Stimulated activated CD4-positive, alpha-beta T cell treated with anti-CD3 and anti-CD28 coated beads, Interleukin-4, amount 100 ng/mL, for 48 hours (primary cell): ENCODE measurements at regions not wholly inside any gene's neighbourhood (a gene's known extent, or its start where the extent isn't known, plus 50 kb on each side); places are given as distances from the start of the nearest gene placed in this dataset.

Source experiments
- DNase-seq, 2 donors: peaks; one replicate each; pipeline ENCODE4 v3.0.0-alpha.2; 2020; ENCODE audit warnings: low read depth in 2 of 2

DNA sequence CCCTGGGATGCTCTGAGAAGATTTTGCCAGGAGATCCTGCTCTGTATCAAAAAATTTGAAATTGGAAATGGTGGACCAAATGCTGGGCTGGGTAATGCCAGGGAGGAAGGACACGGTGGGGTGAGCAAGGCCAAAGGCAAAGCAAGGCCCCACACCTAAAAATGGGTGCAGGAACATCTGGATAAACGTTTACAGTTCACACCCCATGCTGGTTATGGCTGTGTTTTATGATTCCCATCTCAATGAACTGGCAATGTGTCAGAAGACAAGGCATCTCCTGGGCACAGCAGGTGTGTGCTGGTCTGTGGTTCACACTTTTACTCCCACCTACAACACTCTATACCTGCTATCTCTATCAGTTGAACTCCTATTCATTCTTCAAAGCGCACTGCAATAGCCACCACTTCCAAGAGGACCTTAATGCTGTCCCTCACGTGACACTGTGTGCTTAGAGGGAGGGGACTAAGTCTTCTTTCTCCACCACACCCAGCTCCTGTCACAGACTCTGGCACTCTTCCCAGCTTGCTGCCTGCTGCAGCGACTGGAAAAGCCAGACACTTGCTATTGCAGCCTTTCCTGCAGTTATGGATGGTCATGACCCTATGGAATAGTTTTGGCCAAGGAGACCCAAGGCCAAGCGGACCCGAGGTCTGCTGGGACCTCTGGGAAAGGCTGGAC is 277.5 kb downstream of the CTTN start:
- DNase-seq: no peak

DNA sequence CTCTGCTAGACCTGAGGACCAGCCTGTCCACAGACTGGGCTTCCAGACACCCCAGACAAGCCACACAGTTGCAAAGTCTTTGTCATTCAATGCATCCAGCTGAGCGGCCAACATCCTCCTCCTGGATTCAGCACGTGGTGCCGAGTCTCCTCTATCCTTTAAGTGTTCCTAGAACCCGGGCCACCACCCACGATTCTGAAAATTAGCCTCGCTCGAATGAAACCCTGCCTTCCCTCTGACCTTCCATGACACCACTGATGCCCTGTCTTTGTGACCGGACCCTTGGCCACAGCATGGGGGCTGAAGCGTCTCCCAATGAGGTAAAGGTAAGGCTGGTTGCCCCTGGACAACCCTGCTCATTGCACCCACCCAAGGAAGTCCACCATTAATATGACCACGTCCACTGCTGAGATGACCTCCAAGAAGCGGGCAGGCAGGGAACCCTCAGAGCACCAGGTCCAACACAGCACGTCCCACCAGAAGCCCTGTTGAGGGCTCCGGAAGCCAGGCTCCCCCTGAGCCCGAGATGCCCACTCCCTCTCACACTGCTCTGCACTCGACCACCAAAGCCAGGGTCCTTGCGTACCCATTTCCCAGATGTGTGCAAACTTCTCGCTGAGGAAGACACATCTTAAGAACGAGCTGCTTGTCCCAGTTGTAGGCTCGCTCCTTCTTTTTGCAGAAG is 279.0 kb downstream of the CTTN start:
- no peak for DNase-seq

DNA sequence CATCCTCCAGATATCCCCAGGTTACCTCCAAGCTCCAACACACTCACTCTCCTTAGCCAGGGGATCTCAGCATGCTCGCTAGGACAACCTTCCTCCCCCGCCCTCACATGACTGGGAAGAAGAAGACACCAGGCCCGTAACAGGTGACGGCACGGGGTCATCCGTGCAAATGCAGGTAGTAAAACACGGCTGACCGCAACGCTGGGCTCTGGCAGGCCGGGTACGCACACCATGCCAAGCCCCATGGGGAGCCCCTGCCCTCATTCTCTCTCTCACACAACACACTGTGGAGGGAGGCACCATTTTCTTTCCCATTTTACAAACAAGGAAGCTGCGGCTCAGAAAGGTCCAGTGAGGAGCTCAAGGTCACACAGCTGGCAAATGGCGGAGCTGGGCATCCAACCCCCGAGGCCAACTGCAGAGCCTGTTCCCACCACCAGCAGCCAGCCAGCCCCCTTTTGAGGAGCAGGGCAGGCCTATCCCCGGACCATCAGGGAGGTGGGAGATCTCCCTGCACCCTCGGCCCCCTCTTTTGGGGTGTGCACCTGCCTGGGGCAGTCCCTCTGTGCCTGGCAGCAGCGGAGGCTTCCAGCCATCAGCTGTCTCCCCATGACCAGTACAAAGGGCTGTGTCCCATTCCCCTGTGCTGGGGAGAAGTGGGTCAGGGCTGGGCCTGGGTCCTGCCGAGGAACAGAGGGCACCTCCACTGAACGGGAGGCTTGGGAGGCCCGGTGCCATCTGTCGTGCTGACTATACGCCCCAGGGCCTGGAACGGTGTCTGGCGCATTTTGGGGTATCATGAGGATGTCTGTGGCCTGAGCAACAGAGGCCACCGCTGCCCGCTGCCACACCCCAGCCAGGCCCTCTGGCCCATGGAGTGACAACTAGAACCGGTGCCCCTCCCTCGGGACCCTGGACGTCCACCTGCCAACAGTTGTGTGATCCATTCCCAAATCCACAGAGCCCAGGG is 280.9 kb downstream of the CTTN start:
- no peak for DNase-seq

DNA sequence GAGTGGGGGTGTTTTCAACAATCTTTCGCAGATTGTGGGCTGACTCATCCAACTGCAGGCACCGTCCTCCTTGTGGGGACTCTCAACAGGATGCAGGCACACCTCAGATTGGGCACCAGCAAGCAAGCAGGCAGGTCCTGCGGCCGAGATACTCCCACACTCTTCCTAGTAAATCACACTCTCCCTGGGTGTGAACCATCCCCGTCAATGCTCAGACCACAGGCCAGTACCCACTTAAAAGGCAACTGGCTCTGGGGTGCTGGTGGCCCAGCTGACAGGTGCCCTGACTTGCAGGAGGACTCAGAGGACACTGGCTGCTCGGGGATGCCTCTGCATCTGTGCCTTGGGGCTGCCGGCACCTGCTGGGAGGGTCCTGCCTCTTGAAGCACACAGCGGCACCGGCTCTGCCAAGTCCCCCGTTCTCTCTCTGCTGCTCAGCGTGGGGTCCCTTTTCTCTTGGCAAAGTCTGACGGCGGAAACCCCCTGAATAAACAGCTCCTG is 282.5 kb downstream of the CTTN start:
- no peak for DNase-seq

DNA sequence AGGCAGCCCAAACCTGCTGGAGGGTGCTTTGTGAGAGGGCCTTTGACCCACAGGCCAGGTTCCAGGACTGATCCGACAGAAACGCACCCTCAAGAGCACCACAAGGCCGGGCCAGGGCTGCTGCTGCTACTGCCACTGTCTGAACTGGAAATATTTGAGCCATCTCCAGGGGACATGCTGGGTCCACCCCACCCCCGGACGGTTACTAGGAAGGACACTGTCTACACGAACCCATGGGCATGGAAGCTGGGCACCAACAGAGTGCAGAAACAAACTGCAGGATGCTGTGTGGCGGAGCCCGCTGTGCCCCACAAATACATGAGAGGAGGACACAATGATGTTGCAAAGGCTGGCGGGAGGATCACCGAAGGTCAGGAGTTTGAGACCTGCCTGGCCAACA is 283.7 kb downstream of the CTTN start:
- DNase-seq: no peak

DNA sequence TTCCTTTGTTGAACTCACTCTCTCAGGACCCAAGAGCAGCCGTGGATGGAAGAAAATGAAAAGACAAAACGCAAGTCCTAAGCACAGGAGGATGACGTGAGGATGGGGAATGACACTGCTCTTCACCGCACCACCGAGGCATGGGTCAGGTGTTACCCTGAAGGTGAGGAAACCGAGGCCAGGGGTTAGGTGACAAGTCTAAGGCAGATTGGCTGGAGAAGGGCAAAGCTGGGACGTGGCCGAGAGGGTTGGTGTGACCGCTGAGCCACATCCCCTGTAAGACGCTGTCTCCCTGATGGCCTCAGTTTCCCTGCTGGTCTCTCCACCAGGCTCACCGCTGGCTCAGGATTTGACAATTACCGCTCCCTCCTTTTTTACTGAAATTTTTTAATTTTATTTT is 284.4 kb downstream of the CTTN start:
- no peak for DNase-seq

DNA sequence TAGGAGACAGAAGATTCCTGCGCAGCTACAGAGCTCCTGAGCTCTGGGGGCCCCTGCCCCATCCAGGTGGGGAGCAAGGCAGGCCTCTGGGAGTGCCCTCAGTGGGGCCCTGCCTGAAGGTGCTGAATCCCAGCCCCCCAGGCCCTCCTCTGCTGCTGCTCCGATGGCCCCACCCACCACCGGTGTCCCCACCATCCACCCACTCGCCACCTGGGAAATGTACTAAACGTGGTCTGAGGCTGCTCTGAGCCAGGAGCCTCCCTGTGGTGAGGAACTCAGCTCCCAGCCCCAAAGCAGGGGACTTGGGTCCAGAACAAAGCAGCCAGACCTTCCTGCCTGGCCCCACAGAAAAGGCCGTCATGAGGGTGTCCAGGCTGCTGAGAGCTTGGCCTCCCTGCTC is 289.4 kb downstream of the CTTN start:
- DNase-seq: no peak

DNA sequence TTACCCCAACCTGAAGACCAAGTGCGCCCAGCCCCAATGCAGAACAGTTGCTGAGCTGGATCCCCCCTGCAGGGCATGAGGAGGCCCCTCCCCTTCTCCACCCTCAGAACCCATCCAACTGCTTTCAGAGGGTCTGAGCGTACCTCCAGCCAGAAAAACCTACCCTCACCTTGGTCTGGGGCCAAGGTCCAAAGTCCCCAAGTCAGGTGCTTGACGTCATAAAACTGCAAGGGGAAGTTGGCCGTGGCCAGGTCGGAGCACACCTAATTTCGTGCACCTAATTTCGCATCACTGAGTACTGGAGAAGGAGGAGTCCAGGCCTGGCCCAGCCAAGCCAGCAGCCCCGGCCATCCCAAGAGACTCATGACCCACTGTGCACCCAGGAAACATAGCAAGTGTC is 289.8 kb downstream of the CTTN start:
- no peak for DNase-seq

DNA sequence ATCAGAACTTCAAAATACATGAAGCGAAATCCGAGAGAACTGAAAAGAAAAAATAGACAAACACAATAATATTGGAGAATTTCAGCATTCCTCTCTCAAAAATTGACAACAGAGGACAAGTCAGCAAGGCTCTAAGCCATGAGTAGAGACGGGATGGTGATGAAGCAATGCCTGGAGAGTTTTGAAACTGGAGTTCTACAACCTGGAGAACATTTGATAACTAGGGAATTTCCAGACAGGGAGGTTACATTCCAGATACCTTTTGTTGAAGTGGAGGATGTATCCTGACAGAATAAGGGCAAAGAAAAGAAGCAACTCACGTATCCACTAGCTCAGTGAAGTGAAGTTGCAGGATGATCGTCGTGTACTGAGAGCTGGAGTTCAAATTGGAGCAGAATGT is 291.4 kb downstream of the CTTN start:
- no peak for DNase-seq

DNA sequence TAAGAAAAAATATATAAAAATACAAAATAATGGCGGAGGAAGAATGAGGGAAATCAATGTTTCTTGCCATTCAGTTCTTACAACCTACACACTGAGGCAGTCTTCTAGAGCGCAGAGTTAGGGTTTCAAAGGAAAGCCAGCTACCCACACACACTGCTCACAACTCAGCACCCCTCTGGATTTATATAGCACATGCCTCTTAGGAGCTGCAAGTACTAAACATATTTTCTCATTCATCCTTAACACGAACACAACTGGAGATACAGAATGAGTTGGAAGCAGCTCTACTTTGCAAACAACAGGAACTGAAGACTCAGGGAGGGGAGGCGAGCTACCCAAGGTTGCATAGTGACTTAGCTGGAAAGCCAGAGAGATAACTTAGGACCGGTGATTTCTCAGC is 293.8 kb downstream of the CTTN start:
- DNase-seq: no peak

DNA sequence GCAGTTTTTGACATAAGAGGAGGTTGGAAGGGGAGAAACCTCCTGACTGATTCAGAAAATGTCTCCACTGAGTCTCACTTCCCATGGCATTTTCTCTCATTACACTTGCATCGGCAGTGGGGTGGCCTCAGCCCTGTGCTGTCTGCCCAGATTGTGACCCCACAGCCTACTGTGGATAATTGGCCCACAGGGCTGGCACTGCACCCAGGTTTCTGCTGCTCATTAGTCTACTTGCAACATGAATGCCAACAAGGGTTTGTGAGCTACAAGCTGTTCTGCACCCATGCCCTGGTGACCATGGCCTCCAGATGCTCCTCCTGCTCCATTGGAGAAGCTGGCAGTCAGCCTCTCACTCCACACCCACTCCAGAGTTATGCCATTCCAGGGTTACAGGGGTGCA is 296.0 kb downstream of the CTTN start:
- DNase-seq: no peak

DNA sequence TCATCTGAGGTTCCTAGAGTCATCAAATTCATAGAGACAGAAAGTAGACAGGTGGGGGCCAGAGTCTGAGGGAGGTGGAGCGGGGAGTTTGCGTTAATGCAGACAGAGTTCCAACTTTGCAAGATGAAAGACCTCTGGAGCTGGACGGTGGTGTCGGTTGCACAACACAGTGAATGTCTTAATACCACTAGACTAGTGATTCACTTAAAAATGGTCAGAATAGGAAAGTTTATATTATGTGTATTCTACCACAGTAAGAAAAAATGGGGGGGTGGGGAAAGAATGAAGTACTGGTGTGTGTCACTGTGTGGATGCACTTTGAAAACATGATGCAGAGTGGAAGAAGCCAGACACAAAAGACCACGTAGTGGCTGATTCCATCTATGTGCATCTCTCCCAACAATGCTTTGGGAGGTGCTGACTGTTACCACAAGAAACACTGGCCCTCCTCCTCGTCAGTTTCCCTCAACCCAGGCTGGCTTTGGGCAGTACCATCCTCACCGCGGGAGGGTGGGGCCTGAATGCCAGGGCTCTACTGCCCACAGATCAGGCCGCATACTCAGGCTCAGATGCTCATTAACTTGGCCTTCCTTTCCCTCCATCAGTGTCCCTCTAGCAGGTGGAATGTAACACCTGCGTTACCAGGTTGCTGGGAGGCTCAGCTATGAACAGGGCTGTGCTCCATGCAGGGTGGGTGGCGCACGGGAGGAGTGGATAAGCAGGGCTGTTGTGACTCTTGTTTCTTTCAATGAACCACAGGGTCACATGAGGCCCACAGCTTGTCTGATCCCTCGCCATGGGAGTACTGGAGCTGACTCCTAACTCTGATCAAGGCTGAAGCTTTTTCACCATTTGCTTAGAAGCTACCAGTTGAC is 297.0 kb downstream of the CTTN start:
- DNase-seq: no peak

DNA sequence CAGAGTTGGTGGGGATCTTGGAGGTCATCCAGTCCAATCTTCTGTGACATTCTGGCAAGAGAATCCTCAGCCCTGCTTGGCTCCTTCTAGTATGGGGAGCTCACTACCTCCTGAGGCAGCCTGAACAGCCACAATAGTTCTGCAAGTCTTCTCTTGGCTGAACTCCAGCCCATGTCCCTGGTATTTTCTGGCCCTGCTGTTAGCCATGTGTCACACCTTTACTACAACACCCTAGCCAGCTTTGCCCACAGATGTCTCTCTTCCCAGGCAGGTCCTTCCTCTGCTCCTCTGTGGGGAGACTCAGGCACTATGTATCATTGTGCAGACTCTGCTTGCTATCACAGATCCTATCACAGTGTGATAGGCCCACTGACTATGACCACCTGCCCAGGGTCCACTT is 297.7 kb downstream of the CTTN start:
- DNase-seq: no peak

DNA sequence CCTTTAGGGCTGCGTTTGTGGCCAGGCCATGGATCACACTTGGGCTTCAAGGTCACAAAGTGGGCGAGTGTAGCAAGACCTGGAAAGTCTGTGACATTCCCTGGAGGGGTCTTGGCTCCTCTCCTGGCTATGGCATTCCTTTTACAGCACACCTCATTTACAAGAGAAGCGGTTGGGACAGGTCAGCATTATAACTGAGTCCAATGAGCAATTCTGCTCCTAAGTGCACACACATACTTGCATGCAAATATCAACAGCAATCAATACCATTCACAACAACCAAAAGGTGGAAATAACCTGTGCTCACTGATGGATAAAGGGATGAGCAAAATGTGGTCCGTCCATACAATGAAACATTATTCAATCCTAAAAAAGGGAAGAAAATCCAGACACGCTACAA is 298.2 kb downstream of the CTTN start:
- no peak for DNase-seq

DNA sequence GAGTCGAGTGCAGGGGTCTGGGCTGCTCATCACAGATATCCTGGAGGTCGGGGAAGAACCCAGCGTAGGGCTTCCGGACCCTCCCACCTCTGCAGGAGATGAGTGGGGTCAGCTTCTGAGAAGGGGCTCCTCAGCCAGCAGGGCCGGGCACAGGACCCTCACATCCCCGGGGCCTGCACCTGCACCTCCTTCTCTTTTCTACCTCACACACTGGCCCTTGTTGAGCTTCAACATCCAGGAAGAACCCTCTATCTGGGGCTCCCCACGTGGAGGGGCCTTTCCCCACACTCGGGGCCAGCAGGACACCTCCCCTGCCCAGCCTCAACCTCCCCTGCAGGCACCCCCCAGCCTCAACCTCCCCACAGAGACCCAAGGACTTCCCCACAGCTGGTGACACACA is 299.4 kb downstream of the CTTN start:
- no peak for DNase-seq

DNA sequence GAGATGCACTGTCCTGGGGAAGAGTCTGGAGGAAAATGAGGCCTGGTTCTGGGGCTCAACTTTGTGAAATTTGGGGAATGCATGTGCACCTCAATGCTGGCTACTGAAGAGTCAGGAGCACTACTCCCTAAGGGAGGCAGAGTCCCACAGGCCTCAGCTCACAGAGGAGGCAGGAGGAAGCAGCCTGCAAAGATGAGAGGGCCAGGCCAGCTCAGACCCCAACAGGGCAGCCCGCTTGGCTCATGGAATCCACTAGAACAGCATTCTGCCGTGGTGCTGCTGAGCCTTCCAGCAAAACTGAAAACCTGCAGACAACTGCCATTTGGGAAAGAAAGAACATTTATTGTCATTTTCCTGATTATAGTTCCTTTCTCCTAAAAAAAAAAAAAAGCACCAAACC is 300.5 kb downstream of the CTTN start:
- DNase-seq: no peak

DNA sequence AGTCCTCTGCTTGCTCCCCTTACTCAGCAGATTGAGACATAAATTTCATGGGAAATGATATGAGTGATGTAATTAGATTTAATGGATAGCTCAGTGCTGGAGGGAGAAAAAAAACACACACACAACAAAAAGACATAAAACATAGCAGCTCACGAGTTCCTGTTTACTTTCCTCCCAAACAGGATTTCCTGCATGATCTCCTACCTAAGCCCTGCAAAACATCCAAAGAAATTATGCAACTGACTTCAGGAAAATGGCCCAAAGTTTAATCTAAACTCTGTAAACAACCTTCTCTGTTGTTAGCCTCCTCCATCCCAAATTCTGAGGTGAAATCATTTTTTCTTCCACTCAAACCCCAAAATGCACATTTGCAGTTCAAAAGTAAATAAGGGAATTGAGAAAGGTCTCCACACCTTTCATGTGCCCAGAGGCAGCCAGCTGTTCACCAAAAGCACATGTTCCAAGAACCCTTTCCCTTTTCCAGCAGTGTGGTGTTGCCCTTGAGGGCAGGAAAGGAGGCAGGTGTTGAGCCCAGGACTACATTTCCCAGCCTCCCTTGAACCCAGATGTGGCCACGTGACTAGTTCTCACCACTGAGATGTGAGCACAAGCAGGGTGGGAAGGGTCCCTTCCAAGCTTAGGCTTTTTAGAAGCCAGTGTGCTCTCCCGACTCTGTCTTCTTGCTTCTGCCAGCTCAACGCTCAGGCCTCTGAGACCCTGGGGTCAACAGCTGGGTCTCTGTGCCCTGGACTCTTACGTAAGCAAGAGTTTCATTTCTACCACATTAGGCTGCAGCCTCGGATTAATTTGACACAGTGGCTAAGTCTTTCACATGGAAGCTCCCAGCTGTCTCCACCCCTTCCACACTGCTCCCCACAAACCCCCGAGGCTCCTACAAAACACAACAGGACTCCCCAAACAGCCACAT is 301.2 kb downstream of the CTTN start:
- DNase-seq: no peak

DNA sequence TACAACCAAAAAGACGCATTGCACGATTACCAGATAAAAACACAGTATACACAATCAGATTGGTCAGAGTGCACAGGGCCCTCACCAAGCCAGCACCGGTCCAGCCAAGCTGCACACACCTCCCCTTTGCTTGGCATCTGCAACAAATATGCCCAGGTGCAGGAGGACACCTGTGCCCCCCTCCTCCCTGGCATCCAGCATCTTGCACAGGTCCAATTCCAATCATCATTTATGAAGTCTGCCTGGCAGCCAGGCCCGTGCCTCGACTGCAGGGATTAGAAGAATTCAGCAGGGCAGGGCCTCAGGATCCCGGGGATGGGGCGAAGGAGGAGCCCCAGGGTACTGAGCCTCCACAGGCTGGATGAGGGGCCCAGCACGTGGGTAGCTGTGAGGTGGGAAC is 302.1 kb downstream of the CTTN start:
- no peak for DNase-seq

DNA sequence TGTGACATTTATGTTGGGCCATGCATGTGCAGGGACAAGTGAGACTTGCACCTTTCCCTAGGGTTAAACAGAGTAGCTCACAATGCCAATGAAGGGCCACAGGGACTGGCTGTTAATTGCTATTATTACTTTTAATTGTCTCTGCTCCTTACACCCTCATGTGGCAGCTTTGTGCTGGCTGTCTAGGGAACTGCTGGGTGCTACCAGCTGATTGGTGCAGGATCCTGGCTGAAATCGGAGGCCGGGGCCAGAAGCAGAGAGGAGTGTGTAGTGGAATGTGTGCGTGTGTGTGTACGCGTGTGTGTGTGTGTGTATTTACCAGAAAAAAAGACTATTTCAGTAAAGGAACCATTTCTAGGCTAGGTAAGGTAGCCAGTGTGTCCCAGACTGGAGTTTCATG is 302.5 kb downstream of the CTTN start:
- DNase-seq: no peak

DNA sequence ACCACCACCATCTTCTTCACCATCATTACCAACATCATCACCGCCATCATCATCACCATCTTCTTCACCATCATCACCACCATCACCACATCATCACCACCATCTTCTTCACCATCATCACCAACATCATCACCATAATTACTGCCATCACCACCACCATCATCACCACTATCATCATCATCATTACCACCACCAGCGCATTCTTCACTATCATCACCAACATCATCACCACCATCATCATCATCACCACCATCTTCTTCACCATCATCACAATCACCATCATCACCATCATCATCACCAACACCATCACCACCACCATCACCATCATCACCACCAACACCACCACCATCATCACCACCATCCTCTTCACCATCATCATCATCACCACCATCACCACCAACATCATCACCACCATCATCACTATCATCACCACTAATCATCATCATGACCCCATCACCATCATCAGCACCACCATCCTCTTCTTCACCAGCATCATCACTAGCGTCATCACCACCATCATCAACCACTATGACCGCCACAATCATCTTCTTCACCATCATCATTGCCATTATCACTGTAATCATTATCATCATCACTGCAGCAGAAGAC is 303.8 kb downstream of the CTTN start:
- DNase-seq: no peak
